ENCODE measurements at regions not wholly inside any gene's neighbourhood (a gene's known extent, or its start where the extent isn't known, plus 50 kb on each side); places are given as distances from the start of the nearest gene placed in this dataset.

DNA sequence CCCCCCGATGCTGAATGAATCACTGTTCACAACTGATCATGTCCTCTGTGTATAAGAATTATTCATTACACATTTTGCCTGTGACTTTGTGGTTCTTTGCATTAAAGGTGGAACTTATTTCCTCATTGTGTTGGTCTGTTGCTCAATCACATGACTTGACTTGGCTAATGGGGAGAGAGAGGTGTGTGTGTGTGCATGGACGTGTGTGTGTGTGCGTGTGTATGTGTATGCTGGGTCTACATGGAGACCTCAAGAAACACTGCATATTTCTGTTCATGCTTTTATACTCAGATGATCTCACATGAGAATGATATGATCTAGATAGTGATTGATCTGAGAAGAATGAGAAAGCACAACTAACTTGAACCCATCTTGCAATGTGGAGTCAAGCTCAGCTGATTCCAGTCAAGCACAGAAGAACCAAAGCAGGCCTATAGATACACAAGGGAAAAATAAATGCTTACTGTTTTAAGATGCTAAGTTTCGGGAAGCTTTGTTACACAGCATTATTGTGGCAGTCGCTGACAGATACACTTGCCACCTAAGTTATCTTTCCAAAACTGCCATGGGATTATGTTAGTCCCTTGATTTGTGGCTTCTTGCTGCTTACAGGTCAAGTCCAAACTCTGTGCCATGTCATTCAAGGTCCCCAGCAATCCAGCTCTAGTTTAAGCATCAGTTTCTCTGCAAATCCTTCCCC, 167.9 kb upstream of the ZFHX3 start:
- Histone ChIP-seq H3K4me3 (ENCODE audit: low read length) (no peak overlapping the region), H3K9ac (ENCODE audit: low read length) (no peak overlapping the region), H3K27me3 (ENCODE audit: control insufficient read depth, insufficient read depth, low read length) (no peaks in the 10 kb centered on the region), H3K27ac (ENCODE audit: low read depth, low read length) (peak overlapping the region; percentile 16), H3K36me3 (ENCODE audit: control insufficient read depth, insufficient read depth, low read length) (no peaks in the 10 kb centered on the region), H3K4me1 (ENCODE audit: control insufficient read depth, insufficient read depth, low read length) (no peaks in the 10 kb centered on the region)

DNA sequence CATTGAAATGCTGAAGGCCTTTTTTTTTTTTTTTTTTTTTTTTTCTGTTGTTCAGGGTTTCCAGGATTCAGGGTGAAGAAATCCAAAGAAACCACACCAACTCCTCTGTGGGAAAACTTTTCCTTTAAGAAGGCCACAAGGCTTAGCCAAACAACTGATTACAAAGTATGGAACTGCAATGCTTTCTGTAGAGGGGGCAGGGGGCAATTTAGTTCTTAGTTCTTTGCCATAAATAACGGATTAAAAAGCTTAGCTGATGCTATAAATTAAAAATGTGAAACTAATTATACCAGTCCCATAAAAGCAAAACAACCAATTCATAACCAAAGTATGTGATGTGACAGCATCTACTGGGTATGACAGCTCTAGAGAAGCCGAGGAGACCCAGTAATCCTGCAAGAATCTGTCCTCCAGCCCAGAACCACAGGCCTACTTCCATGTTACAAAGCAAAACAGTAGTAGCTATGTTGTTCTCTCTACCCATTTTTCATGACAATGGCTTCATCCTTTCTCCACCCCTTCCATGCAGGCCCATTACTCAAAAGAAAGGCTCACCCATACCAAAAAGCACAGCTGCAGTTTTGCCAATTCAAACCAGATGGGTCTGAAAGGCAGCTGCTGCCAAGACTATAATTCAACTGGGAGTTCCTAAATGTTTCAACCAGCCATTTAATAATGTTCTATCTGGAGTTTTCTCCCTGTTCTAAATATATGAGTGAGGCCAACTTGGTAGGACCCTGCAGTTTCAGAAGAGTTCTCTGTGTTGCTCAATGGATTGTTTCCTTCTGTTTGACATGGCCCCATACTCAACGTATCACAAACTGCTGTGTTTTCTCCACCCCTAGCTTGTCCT, 167.1 kb upstream of the ZFHX3 start:
- H3K4me3 ChIP-seq (ENCODE audit: low read length): no peak overlapping the region
- H3K4me1 ChIP-seq (ENCODE audit: control insufficient read depth, insufficient read depth, low read length): no peaks in the 10 kb centered on the region
- H3K36me3 ChIP-seq (ENCODE audit: control insufficient read depth, insufficient read depth, low read length): no peaks in the 10 kb centered on the region
- H3K27ac ChIP-seq (ENCODE audit: low read depth, low read length): no peak overlapping the region
- H3K9ac ChIP-seq (ENCODE audit: low read length): no peak overlapping the region
- no peaks in the 10 kb centered on the region for H3K27me3 ChIP-seq (ENCODE audit: control insufficient read depth, insufficient read depth, low read length)

- Histone ChIP-seq H3K4me3 (ENCODE audit: low read length) (no peak overlapping the region), H3K4me1 (ENCODE audit: control insufficient read depth, insufficient read depth, low read length) (no peaks in the 10 kb centered on the region), H3K9ac (ENCODE audit: low read length) (no peak overlapping the region), H3K27ac (ENCODE audit: low read depth, low read length) (peak overlapping the region; percentile 32), H3K36me3 (ENCODE audit: control insufficient read depth, insufficient read depth, low read length) (no peaks in the 10 kb centered on the region), H3K27me3 (ENCODE audit: control insufficient read depth, insufficient read depth, low read length) (no peaks in the 10 kb centered on the region)
Measured at GRCh38 chr16:73213732-73214455, 166.0 kb upstream of the ZFHX3 start.

- Histone ChIP-seq H3K4me1 (ENCODE audit: control insufficient read depth, insufficient read depth, low read length) (no peaks in the 10 kb centered on the region), H3K27ac (ENCODE audit: low read depth, low read length) (no peak overlapping the region), H3K27me3 (ENCODE audit: control insufficient read depth, insufficient read depth, low read length) (no peaks in the 10 kb centered on the region), H3K4me3 (ENCODE audit: low read length) (no peak overlapping the region), H3K9ac (ENCODE audit: low read length) (no peak overlapping the region), H3K36me3 (ENCODE audit: control insufficient read depth, insufficient read depth, low read length) (no peaks in the 10 kb centered on the region)
Measured at GRCh38 chr16:73212431-73212830, 164.5 kb upstream of the ZFHX3 start.

DNA sequence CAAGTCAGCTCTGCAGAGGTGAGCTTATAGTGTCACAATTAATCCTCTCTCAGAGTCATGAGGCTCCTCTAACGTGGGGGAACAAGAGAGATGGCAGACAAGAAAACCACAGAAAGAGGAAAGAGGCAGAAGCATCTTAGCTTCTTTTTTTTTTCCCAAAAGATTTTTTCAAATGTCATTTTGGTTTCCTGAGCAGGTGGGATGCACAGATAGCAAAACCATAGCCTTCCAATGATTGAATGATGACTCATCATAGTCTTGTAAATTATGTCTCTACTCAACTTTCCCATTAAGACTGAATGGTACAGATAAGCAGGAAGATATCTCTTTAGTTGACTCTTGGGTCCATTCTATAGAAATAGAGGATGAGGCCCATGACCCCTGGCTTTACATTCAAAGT, 162.8 kb upstream of the ZFHX3 start:
- no peaks in the 10 kb centered on the region for H3K4me1 ChIP-seq (ENCODE audit: control insufficient read depth, insufficient read depth, low read length)
- no peaks in the 10 kb centered on the region for H3K36me3 ChIP-seq (ENCODE audit: control insufficient read depth, insufficient read depth, low read length)
- H3K9ac ChIP-seq (ENCODE audit: low read length): no peak overlapping the region
- H3K4me3 ChIP-seq (ENCODE audit: low read length): no peak overlapping the region
- no peak overlapping the region for H3K27ac ChIP-seq (ENCODE audit: low read depth, low read length)
- H3K27me3 ChIP-seq (ENCODE audit: control insufficient read depth, insufficient read depth, low read length): no peaks in the 10 kb centered on the region

- no peak overlapping the region for H3K9ac ChIP-seq (ENCODE audit: low read length)
- no peaks in the 10 kb centered on the region for H3K4me1 ChIP-seq (ENCODE audit: control insufficient read depth, insufficient read depth, low read length)
- H3K27me3 ChIP-seq (ENCODE audit: control insufficient read depth, insufficient read depth, low read length): no peaks in the 10 kb centered on the region
Measured at GRCh38 chr16:73210084-73210483, 162.2 kb upstream of the ZFHX3 start.

DNA sequence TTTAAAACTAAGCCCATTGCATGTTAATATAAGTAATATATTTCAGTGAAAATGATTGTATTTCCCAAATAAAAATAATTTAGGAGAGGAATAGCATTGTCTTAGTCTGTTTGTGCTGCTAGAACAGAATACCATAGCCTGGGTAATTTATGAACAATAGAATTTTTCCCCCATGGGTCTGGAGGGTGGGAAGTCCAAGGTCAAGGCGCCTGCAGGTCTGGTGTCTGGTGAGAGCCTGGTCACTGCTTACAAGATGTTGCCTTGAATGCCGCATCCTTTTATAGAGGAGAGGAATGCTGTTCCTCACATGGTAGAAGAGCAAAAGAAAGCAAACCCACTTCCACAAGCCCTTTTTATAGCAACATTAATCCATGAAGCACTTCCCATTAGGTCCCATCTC, 161.3 kb upstream of the ZFHX3 start:
- Histone ChIP-seq H3K27me3 (ENCODE audit: control insufficient read depth, insufficient read depth, low read length) (no peaks in the 10 kb centered on the region), H3K36me3 (ENCODE audit: control insufficient read depth, insufficient read depth, low read length) (no peaks in the 10 kb centered on the region), H3K27ac (ENCODE audit: low read depth, low read length) (no peak overlapping the region), H3K9ac (ENCODE audit: low read length) (no peak overlapping the region), H3K4me3 (ENCODE audit: low read length) (no peak overlapping the region), H3K4me1 (ENCODE audit: control insufficient read depth, insufficient read depth, low read length) (no peaks in the 10 kb centered on the region)

More at GRCh38 chr16:73210084-73210483, 162.2 kb upstream of the ZFHX3 start:
- H3K4me3 ChIP-seq (ENCODE audit: low read length): no peak overlapping the region
- no peaks in the 10 kb centered on the region for H3K36me3 ChIP-seq (ENCODE audit: control insufficient read depth, insufficient read depth, low read length)
- no peak overlapping the region for H3K27ac ChIP-seq (ENCODE audit: low read depth, low read length)

DNA sequence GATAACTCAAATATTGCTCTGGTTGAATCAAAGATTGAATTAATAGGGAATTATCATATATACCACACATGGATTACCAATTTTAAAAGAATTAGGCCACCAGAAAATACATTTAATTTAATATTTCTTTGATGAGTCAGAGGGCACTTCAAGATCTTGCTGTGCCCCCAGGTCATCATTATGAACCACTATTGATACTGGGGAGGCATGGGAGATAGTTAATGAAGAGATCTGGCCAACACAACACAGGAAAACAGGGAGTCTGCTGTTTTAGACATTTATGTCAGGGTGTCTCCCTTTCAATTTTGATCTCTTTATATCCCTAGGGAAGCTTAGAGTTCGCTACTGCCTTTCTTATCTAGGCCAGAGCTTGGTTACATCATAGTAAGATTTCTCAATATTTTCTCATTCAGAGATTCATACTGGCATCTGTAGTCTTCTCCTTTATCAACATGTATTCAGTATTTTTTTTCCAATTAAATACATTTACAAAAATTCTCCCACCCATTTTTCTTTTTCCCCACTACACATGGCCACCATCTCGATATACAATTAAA, 158.3 kb upstream of the ZFHX3 start:
- no peaks in the 10 kb centered on the region for H3K27me3 ChIP-seq (ENCODE audit: control insufficient read depth, insufficient read depth, low read length)
- H3K36me3 ChIP-seq (ENCODE audit: control insufficient read depth, insufficient read depth, low read length): no peaks in the 10 kb centered on the region
- H3K27ac ChIP-seq (ENCODE audit: low read depth, low read length): no peak overlapping the region
- no peak overlapping the region for H3K4me3 ChIP-seq (ENCODE audit: low read length)
- no peaks in the 10 kb centered on the region for H3K4me1 ChIP-seq (ENCODE audit: control insufficient read depth, insufficient read depth, low read length)
- H3K9ac ChIP-seq (ENCODE audit: low read length): no peak overlapping the region

GRCh38 chr16:73205153-73205886, 157.4 kb upstream of the ZFHX3 start:
- no peaks in the 10 kb centered on the region for H3K36me3 ChIP-seq (ENCODE audit: control insufficient read depth, insufficient read depth, low read length)
- no peak overlapping the region for H3K27ac ChIP-seq (ENCODE audit: low read depth, low read length)
- H3K4me1 ChIP-seq (ENCODE audit: control insufficient read depth, insufficient read depth, low read length): no peaks in the 10 kb centered on the region
- H3K27me3 ChIP-seq (ENCODE audit: control insufficient read depth, insufficient read depth, low read length): no peaks in the 10 kb centered on the region
- no peak overlapping the region for H3K9ac ChIP-seq (ENCODE audit: low read length)
- H3K4me3 ChIP-seq (ENCODE audit: low read length): no peak overlapping the region

- Histone ChIP-seq H3K27me3 (ENCODE audit: control insufficient read depth, insufficient read depth, low read length) (no peaks in the 10 kb centered on the region), H3K4me1 (ENCODE audit: control insufficient read depth, insufficient read depth, low read length) (no peaks in the 10 kb centered on the region), H3K4me3 (ENCODE audit: low read length) (peak overlapping the region; percentile 12), H3K27ac (ENCODE audit: low read depth, low read length) (no peak overlapping the region), H3K9ac (ENCODE audit: low read length) (no peak overlapping the region), H3K36me3 (ENCODE audit: control insufficient read depth, insufficient read depth, low read length) (no peaks in the 10 kb centered on the region)
Measured at GRCh38 chr16:73204359-73205152, 156.6 kb upstream of the ZFHX3 start.

DNA sequence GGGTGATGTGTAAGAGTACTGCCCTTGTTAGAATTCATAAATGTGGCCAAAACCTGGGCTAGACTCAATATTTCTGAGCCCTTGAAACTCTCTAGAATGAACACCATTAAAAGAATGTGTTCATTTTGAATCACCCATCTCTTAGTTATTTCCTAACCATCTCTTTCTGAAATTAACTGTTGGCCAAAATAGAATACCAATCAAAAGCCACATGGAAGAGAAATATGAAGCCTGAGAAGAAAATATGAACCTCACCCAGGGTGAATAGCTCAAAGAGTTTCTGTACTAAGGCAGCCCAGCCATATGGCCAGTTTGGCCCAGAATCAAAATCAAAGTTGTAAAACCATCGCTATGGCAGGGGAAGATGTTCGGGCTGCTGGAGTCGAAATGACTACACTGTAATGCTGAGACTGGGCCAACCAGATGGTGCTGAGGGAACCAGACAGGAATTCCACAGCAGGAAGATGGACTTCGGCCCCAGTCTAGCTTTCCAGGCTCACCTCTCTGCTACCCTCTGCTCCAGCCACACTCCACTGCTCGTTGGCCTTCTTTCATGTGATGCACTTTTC, 154.3 kb upstream of the ZFHX3 start:
- Histone ChIP-seq H3K4me1 (ENCODE audit: control insufficient read depth, insufficient read depth, low read length) (no peaks in the 10 kb centered on the region), H3K27ac (ENCODE audit: low read depth, low read length) (no peak overlapping the region), H3K4me3 (ENCODE audit: low read length) (no peak overlapping the region), H3K36me3 (ENCODE audit: control insufficient read depth, insufficient read depth, low read length) (no peaks in the 10 kb centered on the region), H3K9ac (ENCODE audit: low read length) (no peak overlapping the region), H3K27me3 (ENCODE audit: control insufficient read depth, insufficient read depth, low read length) (no peaks in the 10 kb centered on the region)
